H1 (cell line): ENCODE measurements at regions not wholly inside any gene's neighbourhood (a gene's known extent, or its start where the extent isn't known, plus 50 kb on each side); places are given as distances from the start of the nearest gene placed in this dataset.

Experiments
- CEBPB ChIP-seq: IDR thresholded peaks from 2 replicates; pipeline ENCODE4 v1.6.1; 2012; ENCODE audit warnings: low read depth, low read length
- EZH2 ChIP-seq: fragments of 200-600 bp; sonication (generic); IDR thresholded peaks from 2 replicates; pipeline ENCODE4 v1.7.1; 2012; ENCODE audit warnings: low read depth, mild to moderate bottlenecking, moderate library complexity, low read length, inconsistent platforms; ENCODE audit not compliant: severe bottlenecking
- KDM1A ChIP-seq: fragments of 200-600, 300-600 bp; sonication (generic); IDR thresholded peaks from 2 replicates; pipeline ENCODE4 v1.7.1; 2016; ENCODE audit warnings: mild to moderate bottlenecking, low read length, borderline replicate concordance
- NRF1 ChIP-seq: IDR thresholded peaks from 2 replicates; pipeline ENCODE4 v1.6.1; 2011; ENCODE audit warnings: mild to moderate bottlenecking, low read depth, low read length, improper control_type of control experiment
- PHF8 ChIP-seq: fragments of 200-600 bp; sonication (generic); conservative IDR thresholded peaks from 2 replicates; pipeline ENCODE4 v1.7.1; 2012; ENCODE audit warnings: low read depth, mild to moderate bottlenecking, inconsistent platforms, low read length, moderate library complexity
- POLR2A ChIP-seq, 2 experiments: IDR thresholded peaks; 1 replicate in 1 of 2; 2 replicates in 1 of 2; pipeline ENCODE4 v1.6.1; 2011; ENCODE audit warnings: low read depth in 2 of 2, low read length in 2 of 2, mild to moderate bottlenecking in 2 of 2; ENCODE audit errors: control extremely low read depth in 1 of 2
- POLR2AphosphoS5 ChIP-seq: IDR thresholded peaks from 2 replicates; pipeline ENCODE4 v1.6.1; 2011; ENCODE audit warnings: low read depth, low read length
- RXRA ChIP-seq: IDR thresholded peaks from 2 replicates; pipeline ENCODE4 v1.6.1; 2011; ENCODE audit warnings: low read depth, mild to moderate bottlenecking, low read length, moderate library complexity; ENCODE audit not compliant: insufficient read depth
- SP1 ChIP-seq: IDR thresholded peaks from 2 replicates; pipeline ENCODE4 v1.6.1; 2011; ENCODE audit warnings: low read depth, low read length
- TAF1 ChIP-seq: IDR thresholded peaks from 2 replicates; pipeline ENCODE4 v1.6.1; 2011; ENCODE audit warnings: mild to moderate bottlenecking, low read depth, low read length
- TF ChIP-seq, protein P1 (sequence below): IDR thresholded peaks from 2 replicates; pipeline ENCODE4 v1.6.1; 2011; ENCODE audit warnings: low read length, improper control_type of control experiment
- TF ChIP-seq, protein P2 (sequence below), 3 experiments: IDR thresholded peaks; 1 replicate in 2 of 3; 2 replicates in 1 of 3; pipeline versions ENCODE4 v1.5.1 to v1.6.1; 2011; ENCODE audit warnings: low read length in 3 of 3, mild to moderate bottlenecking in 3 of 3, inconsistent platforms in 2 of 3, low read depth in 1 of 3, moderate library complexity in 1 of 3; ENCODE audit not compliant: insufficient read depth in 1 of 3; ENCODE audit errors: control extremely low read depth in 1 of 3
- TF ChIP-seq, protein P3 (sequence below): IDR thresholded peaks from 2 replicates; pipeline ENCODE4 v1.6.1; 2012; ENCODE audit warnings: low read length, inconsistent platforms

DNA sequence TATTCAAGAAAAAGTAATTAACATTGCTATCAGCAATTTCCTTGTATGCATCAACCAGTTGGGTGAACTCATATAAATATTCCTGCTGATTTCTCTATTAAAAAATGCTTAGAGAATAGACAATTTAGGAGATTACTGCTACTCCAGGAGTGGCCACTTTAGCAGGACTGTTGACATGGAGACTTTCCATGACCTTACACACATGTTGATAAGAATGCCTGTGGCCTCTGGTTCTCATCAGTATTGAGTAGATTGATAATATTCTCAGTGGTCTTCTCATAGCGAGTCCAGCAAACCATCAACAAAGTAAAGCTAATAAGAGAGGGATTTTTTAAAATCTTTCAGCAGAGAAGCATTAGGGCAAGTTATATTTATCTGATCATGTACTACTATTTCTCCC lies 208.4 kb upstream of the MARCKS start:
- TF ChIP-seq, protein P1, sequence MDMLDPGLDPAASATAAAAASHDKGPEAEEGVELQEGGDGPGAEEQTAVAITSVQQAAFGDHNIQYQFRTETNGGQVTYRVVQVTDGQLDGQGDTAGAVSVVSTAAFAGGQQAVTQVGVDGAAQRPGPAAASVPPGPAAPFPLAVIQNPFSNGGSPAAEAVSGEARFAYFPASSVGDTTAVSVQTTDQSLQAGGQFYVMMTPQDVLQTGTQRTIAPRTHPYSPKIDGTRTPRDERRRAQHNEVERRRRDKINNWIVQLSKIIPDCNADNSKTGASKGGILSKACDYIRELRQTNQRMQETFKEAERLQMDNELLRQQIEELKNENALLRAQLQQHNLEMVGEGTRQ: no peak
- TF ChIP-seq TAF1: no peak
- TF ChIP-seq PHF8: no peak
- TF ChIP-seq SP1: no peak
- no peak for TF ChIP-seq NRF1
- TF ChIP-seq RXRA: no peak
- TF ChIP-seq, protein P2, sequence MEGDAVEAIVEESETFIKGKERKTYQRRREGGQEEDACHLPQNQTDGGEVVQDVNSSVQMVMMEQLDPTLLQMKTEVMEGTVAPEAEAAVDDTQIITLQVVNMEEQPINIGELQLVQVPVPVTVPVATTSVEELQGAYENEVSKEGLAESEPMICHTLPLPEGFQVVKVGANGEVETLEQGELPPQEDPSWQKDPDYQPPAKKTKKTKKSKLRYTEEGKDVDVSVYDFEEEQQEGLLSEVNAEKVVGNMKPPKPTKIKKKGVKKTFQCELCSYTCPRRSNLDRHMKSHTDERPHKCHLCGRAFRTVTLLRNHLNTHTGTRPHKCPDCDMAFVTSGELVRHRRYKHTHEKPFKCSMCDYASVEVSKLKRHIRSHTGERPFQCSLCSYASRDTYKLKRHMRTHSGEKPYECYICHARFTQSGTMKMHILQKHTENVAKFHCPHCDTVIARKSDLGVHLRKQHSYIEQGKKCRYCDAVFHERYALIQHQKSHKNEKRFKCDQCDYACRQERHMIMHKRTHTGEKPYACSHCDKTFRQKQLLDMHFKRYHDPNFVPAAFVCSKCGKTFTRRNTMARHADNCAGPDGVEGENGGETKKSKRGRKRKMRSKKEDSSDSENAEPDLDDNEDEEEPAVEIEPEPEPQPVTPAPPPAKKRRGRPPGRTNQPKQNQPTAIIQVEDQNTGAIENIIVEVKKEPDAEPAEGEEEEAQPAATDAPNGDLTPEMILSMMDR (IDR thresholded peaks at IDR 0.05; ENCODE audit: control extremely low read depth in 1 of 3, insufficient read depth in 1 of 3, low read depth in 1 of 3, low read length in 3 of 3): no peak
- TF ChIP-seq CEBPB: no peak
- TF ChIP-seq EZH2: no peak
- no peak for TF ChIP-seq KDM1A
- no peak for TF ChIP-seq POLR2AphosphoS5
- no peak for TF ChIP-seq POLR2A (IDR thresholded peaks at IDR 0.05; ENCODE audit: control extremely low read depth in 1 of 2, low read depth in 2 of 2, low read length in 2 of 2)
- TF ChIP-seq, protein P3, sequence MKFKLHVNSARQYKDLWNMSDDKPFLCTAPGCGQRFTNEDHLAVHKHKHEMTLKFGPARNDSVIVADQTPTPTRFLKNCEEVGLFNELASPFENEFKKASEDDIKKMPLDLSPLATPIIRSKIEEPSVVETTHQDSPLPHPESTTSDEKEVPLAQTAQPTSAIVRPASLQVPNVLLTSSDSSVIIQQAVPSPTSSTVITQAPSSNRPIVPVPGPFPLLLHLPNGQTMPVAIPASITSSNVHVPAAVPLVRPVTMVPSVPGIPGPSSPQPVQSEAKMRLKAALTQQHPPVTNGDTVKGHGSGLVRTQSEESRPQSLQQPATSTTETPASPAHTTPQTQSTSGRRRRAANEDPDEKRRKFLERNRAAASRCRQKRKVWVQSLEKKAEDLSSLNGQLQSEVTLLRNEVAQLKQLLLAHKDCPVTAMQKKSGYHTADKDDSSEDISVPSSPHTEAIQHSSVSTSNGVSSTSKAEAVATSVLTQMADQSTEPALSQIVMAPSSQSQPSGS: no peak
